H1 (cell line): ENCODE measurements at regions not wholly inside any gene's neighbourhood (a gene's known extent, or its start where the extent isn't known, plus 50 kb on each side); places are given as distances from the start of the nearest gene placed in this dataset.

Experiments used
- ASH2L ChIP-seq: fragments of 200-600, 300-600 bp; sonication (generic); IDR thresholded peaks from one replicate; pipeline ENCODE4 v1.7.1; 2017; ENCODE audit warnings: low read length
- CBX8 ChIP-seq: fragments of 300-800, 300-1000 bp; sonication (generic); IDR thresholded peaks from 2 replicates; pipeline ENCODE4 v1.7.1; 2016; ENCODE audit warnings: low read depth, low read length, borderline replicate concordance
- CHD2 ChIP-seq: IDR thresholded peaks from 2 replicates; pipeline ENCODE4 v1.6.1; 2012; ENCODE audit warnings: low read length, improper control_type of control experiment
- CHD7 ChIP-seq: fragments of 300-600 bp; sonication (generic); IDR thresholded peaks from 2 replicates; pipeline ENCODE4 v1.7.1; 2012; ENCODE audit warnings: low read length, moderate library complexity, mild to moderate bottlenecking, inconsistent platforms; ENCODE audit not compliant: insufficient replicate concordance
- KDM4A ChIP-seq: IDR thresholded peaks from one replicate; pipeline ENCODE4 v1.7.1; 2012; ENCODE audit warnings: low read depth, mild to moderate bottlenecking, moderate library complexity, low read length, inconsistent platforms; ENCODE audit not compliant: severe bottlenecking
- MAFK ChIP-seq: IDR thresholded peaks from 2 replicates; pipeline ENCODE4 v1.6.1; 2012; ENCODE audit warnings: low read depth, mild to moderate bottlenecking, improper control_type of control experiment, low read length
- POLR2AphosphoS5 ChIP-seq: IDR thresholded peaks from 2 replicates; pipeline ENCODE4 v1.6.1; 2011; ENCODE audit warnings: low read depth, low read length
- POU5F1 ChIP-seq: IDR thresholded peaks from 2 replicates; pipeline ENCODE4 v1.6.1; 2011; ENCODE audit warnings: low read depth, mild to moderate bottlenecking, low read length, moderate library complexity
- RFX5 ChIP-seq: IDR thresholded peaks from 2 replicates; pipeline ENCODE4 v1.6.1; 2011; ENCODE audit warnings: low read depth, low read length, improper control_type of control experiment, borderline replicate concordance
- TAF7 ChIP-seq: optimal IDR thresholded peaks from 2 replicates; pipeline ENCODE3; 2011; ENCODE audit warnings: low read depth, mild to moderate bottlenecking, inconsistent platforms, low read length, moderate library complexity, borderline replicate concordance
- TEAD4 ChIP-seq: IDR thresholded peaks from 2 replicates; pipeline ENCODE4 v1.6.1; 2012; ENCODE audit warnings: low read depth, low read length, inconsistent platforms, mixed read lengths

DNA sequence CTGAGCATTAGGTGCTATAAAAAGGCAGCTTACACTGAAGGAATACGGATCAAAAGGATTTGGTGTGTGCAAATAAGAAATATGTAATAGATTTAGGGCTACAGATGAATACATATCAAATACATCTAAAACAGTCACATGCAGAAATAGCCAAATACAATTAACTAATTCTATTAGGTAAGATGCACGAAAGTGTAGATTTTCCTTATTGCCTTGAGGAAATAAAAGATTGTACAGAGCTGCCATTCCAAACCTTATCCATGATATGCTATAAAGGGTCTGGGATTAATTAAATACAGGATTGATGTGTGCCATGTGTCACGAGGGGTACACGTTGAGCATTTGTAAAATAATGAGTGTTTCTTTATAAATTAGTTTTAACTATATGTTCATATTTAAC is 107.0 kb upstream of the ELOVL6 start (continued):
- TF ChIP-seq CHD7 (no peak), POLR2AphosphoS5 (no peak), POU5F1 (no peak), TAF7 (no peak), CHD2 (no peak), RFX5 (no peak), ASH2L (no peak), KDM4A (no peak), CBX8 (no peak), MAFK (no peak), TEAD4 (no peak)
